Trophoblast cell (in vitro differentiated cells and primary cell): ENCODE measurements at regions not wholly inside any gene's neighbourhood (a gene's known extent, or its start where the extent isn't known, plus 50 kb on each side); places are given as distances from the start of the nearest gene placed in this dataset.
"Not testable (repeated sequence)": the region's sequence is repeated elsewhere in the genome, so short reads cannot be mapped to it uniquely, and the experiment has no call there.

Source experiments
- DNase-seq, 2 donors: peaks; one replicate each; pipeline ENCODE4 v3.0.0-alpha.2; 2016
- H2AFZ ChIP-seq: 2 replicates; pipeline ENCODE4 v1.6.1; 2013; ENCODE audit warnings: low read length, moderate library complexity, mild to moderate bottlenecking; ENCODE audit not compliant: insufficient read depth, poor library complexity
- H2AK5ac ChIP-seq: 2 replicates; pipeline ENCODE4 v1.6.1; 2013; ENCODE audit warnings: mild to moderate bottlenecking, low read length
- H2BK120ac ChIP-seq: 2 replicates; pipeline ENCODE4 v1.6.1; 2013; ENCODE audit warnings: low read length, mild to moderate bottlenecking, moderate library complexity; ENCODE audit not compliant: insufficient read depth, poor library complexity
- H2BK12ac ChIP-seq: 2 replicates; pipeline ENCODE4 v1.6.1; 2013; ENCODE audit warnings: mild to moderate bottlenecking, low read length, moderate library complexity
- H2BK5ac ChIP-seq: 2 replicates; pipeline ENCODE4 v1.6.1; 2013; ENCODE audit warnings: low read length, low read depth, moderate library complexity, mild to moderate bottlenecking; ENCODE audit not compliant: poor library complexity
- H3K14ac ChIP-seq: 2 replicates; pipeline ENCODE4 v1.6.1; 2013; ENCODE audit warnings: mild to moderate bottlenecking, low read length
- H3K18ac ChIP-seq: 2 replicates; pipeline ENCODE4 v1.6.1; 2013; ENCODE audit warnings: mild to moderate bottlenecking, low read length
- H3K23ac ChIP-seq: 2 replicates; pipeline ENCODE4 v1.6.1; 2013; ENCODE audit warnings: low read length
- H3K27ac ChIP-seq: 2 replicates; pipeline ENCODE4 v1.5.1; 2013; ENCODE audit warnings: low read depth, mild to moderate bottlenecking, inconsistent platforms, low read length, moderate library complexity
- H3K27me3 ChIP-seq: 2 replicates; pipeline ENCODE4 v1.6.1; 2013; ENCODE audit warnings: inconsistent platforms, mild to moderate bottlenecking, low read length, moderate library complexity; ENCODE audit not compliant: insufficient read depth
- H3K36me3 ChIP-seq, 2 experiments: 1 replicate in 1 of 2; 2 replicates in 1 of 2; pipeline ENCODE4 v1.6.1; 2013; ENCODE audit warnings: low read length in 2 of 2, mild to moderate bottlenecking in 2 of 2, moderate library complexity in 1 of 2; ENCODE audit not compliant: insufficient read depth in 2 of 2, control insufficient read depth in 1 of 2
- H3K4ac ChIP-seq: 2 replicates; pipeline ENCODE4 v1.6.1; 2013; ENCODE audit warnings: low read depth, mild to moderate bottlenecking, low read length, moderate library complexity
- H3K4me1 ChIP-seq, 2 experiments: 1 replicate in 1 of 2; 2 replicates in 1 of 2; pipeline ENCODE4 v1.6.1; 2013; ENCODE audit warnings: low read length in 2 of 2, mild to moderate bottlenecking in 2 of 2, moderate library complexity in 1 of 2; ENCODE audit not compliant: insufficient read depth in 2 of 2, control insufficient read depth in 1 of 2
- H3K4me2 ChIP-seq: 2 replicates; pipeline ENCODE4 v1.6.1; 2013; ENCODE audit warnings: inconsistent platforms, mild to moderate bottlenecking, low read length, moderate library complexity
- H3K4me3 ChIP-seq: 2 replicates; pipeline ENCODE4 v1.5.1; 2013; ENCODE audit warnings: mild to moderate bottlenecking, low read depth, low read length, inconsistent platforms
- H3K79me1 ChIP-seq: one replicate; pipeline ENCODE4 v1.6.1; 2013; ENCODE audit warnings: low read length
- H3K79me2 ChIP-seq: 2 replicates; pipeline ENCODE4 v1.6.1; 2013; ENCODE audit warnings: low read length, mild to moderate bottlenecking; ENCODE audit not compliant: control insufficient read depth, insufficient read depth, poor library complexity
- H3K9ac ChIP-seq: 2 replicates; pipeline ENCODE4 v1.6.1; 2013; ENCODE audit warnings: mild to moderate bottlenecking, low read length
- H3K9me3 ChIP-seq: 2 replicates; pipeline ENCODE4 v1.6.1; 2013; ENCODE audit warnings: low read depth, mild to moderate bottlenecking, control low read depth, inconsistent platforms, low read length; ENCODE audit not compliant: insufficient read depth
- H4K12ac ChIP-seq: 2 replicates; pipeline ENCODE4 v1.6.1; 2013; ENCODE audit warnings: low read depth, mild to moderate bottlenecking, low read length, moderate library complexity
- H4K8ac ChIP-seq: 2 replicates; pipeline ENCODE4 v1.6.1; 2013; ENCODE audit warnings: low read depth, mild to moderate bottlenecking, low read length, moderate library complexity
- H4K91ac ChIP-seq: one replicate; pipeline ENCODE4 v1.6.1; 2013; ENCODE audit warnings: low read depth, mild to moderate bottlenecking, low read length, moderate library complexity
- WGBS: extraction: QIAGEN DNeasy Blood & Tissue Kit; methylation state at CpG from one replicate; pipeline ENCODE4 v1.1.7; 2013; ENCODE audit warnings: missing lambda C conversion rate; ENCODE audit not compliant: insufficient read length, insufficient coverage; ENCODE audit errors: extremely low coverage; 5-methylcytosine and 5-hydroxymethylcytosine counted together

DNA sequence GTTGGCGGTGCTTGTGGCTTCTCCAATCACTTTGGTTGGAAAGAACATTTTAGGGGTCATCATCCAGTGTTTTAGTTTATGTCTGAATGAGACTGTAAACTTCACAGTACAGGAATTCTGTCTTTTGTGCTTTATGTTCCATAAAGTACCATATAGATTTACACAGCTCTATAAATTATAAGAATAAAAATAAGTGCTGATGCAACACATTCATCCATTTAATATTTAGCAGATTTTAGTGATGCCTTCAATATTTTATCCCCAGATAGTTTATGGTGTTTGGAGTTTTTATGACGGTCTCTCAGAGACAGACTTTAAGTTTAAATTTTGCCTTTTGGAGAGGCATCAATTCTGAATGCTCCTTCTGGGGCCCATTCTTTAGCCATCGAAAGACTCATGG, 385.2 kb downstream of the ATP23 start:
- Histone ChIP-seq H3K4me1 (no peaks in the 10 kb centered on the region), H3K79me2 (no peaks in the 10 kb centered on the region), H2AK5ac (no peak overlapping the region), H3K23ac (no peak overlapping the region), H3K36me3 (no peaks in the 10 kb centered on the region), H2BK12ac (no peak overlapping the region), H3K4me3 (no peak overlapping the region), H3K79me1 (no peaks in the 10 kb centered on the region), H4K8ac (no peak overlapping the region), H4K12ac (no peak overlapping the region), H2AFZ (no peak overlapping the region), H3K9me3 (no peaks in the 10 kb centered on the region), H3K27me3 (no peaks in the 10 kb centered on the region), H3K4ac (no peak overlapping the region), H4K91ac (no peak overlapping the region), H2BK5ac (no peak overlapping the region), H3K14ac (no peak overlapping the region), H2BK120ac (no peak overlapping the region), H3K9ac (no peak overlapping the region), H3K4me2 (no peak overlapping the region), H3K18ac (no peak overlapping the region), H3K27ac (no peak overlapping the region)
- no CpG with 5 or more reads among the region's 3 CpGs for WGBS
- DNase-seq: no peak

DNA sequence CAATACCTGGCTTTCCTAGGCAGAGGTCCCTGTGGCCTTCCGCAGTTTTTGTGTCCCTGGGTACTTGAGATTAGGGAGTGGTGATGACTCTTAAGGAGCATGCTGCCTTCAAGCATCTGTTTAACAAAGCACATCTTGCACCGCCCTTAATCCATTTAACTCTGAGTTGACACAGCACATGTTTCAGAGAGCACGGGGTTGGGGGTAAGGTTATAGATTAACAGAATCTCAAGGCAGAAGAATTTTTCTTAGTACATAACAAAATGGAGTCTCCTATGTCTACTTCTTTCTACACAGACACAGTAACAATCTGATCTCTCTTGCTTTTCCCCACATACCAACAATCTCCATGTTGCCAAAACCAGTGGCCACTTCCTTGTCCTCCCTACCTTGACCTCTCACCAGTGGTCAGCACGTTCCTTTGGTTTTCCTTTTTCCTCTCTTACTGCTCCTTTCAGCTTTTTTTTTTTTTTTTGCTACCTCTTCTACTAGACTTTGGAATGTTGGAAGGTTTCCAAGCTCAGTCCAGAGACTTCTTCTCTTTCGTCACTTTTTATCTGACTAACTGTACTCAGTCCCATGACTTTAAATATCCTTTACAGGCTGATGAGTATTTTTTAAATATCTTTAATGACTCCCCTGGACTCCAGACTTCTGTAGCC, 395.3 kb downstream of the ATP23 start:
- H3K27ac ChIP-seq: not testable (repeated sequence)

DNA sequence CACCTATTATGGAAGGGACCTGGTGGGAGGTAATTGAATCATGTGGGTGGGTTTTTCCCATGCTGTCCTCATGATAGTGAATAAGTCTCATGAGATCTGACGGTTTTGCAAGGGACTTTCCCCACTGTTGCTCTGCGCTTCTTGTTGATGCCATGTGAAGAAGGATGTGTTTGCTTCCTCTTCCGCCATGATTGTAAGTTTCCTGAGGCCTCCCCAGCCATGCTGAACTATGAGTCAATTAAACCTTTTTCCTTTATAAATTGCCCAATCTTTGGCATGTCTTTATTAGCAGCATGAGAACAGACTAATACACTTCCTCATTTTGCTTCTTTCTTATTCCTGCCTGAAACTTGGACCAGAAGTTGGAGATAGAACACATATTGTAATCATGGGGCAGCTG, 396.2 kb downstream of the ATP23 start:
- not testable (repeated sequence) for H2BK12ac ChIP-seq, H2AK5ac ChIP-seq, H3K4me3 ChIP-seq, H3K23ac ChIP-seq, H4K91ac ChIP-seq, H3K14ac ChIP-seq, H3K27me3 ChIP-seq, H4K12ac ChIP-seq, H2BK5ac ChIP-seq, H2BK120ac ChIP-seq, H3K4ac ChIP-seq, H3K36me3 ChIP-seq, H4K8ac ChIP-seq, H3K4me2 ChIP-seq, H3K9me3 ChIP-seq, H3K79me2 ChIP-seq, H3K27ac ChIP-seq, H3K4me1 ChIP-seq, H3K9ac ChIP-seq, H3K18ac ChIP-seq, H3K79me1 ChIP-seq, H2AFZ ChIP-seq
- peak in 1 of 2 donors; percentile 14 for DNase-seq
- no CpG with 5 or more reads among the region's 3 CpGs for WGBS

More for the DNA sequence above, 395.3 kb downstream of the ATP23 start:
- not testable (repeated sequence) for H4K12ac ChIP-seq, H2AK5ac ChIP-seq, H3K79me2 ChIP-seq, H2BK120ac ChIP-seq, H2BK12ac ChIP-seq, H3K27me3 ChIP-seq, H3K23ac ChIP-seq, H3K18ac ChIP-seq, H4K91ac ChIP-seq, H3K4me3 ChIP-seq, H3K9me3 ChIP-seq, H3K4me2 ChIP-seq, H2AFZ ChIP-seq, H4K8ac ChIP-seq, H3K14ac ChIP-seq, H3K36me3 ChIP-seq, H3K4ac ChIP-seq, H3K4me1 ChIP-seq, H2BK5ac ChIP-seq, H3K79me1 ChIP-seq, H3K9ac ChIP-seq
- peak; percentile 37 to 90 for DNase-seq
- WGBS: no CpG with 5 or more reads among the region's 5 CpGs

DNA sequence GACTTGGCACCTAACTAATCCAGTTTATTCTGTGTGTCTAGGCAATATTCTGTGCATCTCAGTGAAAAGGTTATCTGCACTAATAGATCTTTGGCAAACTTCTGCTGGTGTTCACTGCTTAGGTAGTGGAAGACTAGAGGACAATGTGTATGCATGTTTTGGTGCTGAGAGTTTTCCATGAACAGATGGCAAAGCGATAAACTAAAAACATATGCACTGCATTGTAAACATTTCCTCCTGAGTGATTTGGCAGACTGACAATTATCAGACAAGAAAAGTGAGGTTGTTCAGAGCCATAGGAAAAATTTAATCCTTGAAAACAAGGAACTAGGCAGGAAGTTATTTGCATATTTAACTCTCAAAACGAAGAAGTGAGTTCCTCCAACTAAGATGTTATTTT, 400.4 kb downstream of the ATP23 start:
- no peak overlapping the region for H3K27ac ChIP-seq
- no peak overlapping the region for H4K91ac ChIP-seq
- H3K4me2 ChIP-seq: no peak overlapping the region
- peak; percentile 55 to 85 for DNase-seq
- H4K12ac ChIP-seq: no peak overlapping the region
- no peaks in the 10 kb centered on the region for H3K36me3 ChIP-seq
- H2BK120ac ChIP-seq: no peak overlapping the region
- no peak overlapping the region for H2BK5ac ChIP-seq
- H3K9me3 ChIP-seq: no peaks in the 10 kb centered on the region
- no peak overlapping the region for H3K4ac ChIP-seq
- no peak overlapping the region for H2BK12ac ChIP-seq
- WGBS: no CpG with 5 or more reads among the region's 2 CpGs
- no peak overlapping the region for H3K18ac ChIP-seq
- no peak overlapping the region for H3K4me3 ChIP-seq
- no peak overlapping the region for H2AK5ac ChIP-seq
- H3K79me2 ChIP-seq: no peaks in the 10 kb centered on the region
- no peak overlapping the region for H4K8ac ChIP-seq
- H3K14ac ChIP-seq: no peak overlapping the region
- no peak overlapping the region for H2AFZ ChIP-seq
- no peak overlapping the region for H3K23ac ChIP-seq
- no peaks in the 10 kb centered on the region for H3K79me1 ChIP-seq
- H3K27me3 ChIP-seq: no peaks in the 10 kb centered on the region
- no peak overlapping the region for H3K9ac ChIP-seq
- H3K4me1 ChIP-seq: no peaks in the 10 kb centered on the region
